ENCODE measurements at regions not wholly inside any gene's neighbourhood (a gene's known extent, or its start where the extent isn't known, plus 50 kb on each side); places are given as distances from the start of the nearest gene placed in this dataset.

DNA sequence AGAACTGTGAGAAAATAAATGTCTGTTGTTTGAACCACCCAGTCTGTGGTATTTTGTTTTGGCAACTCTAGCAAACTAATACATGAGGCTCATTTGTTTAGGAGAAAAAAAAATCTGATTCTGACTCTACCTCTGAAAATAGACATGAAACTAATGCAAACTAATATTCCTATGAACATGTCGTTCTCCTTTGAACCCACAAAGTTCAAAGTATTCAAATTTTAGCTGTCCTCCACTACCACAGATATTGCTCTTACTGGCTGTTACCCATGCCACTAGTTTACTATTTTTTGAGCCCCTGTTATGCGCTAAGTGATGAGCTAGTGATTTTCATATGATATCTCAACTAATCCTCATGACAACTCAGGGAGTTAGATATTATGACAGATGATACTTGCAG, 58.8 kb upstream of the ZNF804B start:
- DNase-seq: no peak

DNA sequence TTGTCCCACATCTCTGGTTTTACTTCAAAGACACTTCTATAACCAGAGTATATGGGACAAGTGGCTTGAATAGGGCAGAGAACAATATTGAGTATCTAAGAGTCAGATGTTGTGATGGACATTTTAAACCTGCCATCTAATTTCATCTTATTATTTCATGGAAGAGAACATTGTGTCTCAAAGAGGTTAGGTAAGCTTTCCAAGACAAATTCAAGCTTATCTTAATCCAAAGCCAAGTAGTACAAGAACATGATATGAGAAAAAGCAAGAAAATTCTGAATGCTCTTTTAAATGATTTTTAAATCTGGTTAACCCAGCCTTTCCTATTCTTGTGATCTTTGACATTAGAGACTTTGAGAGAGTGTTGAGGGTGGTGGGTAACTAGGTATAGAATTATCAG, 65.3 kb upstream of the ZNF804B start:
- DNase-seq: no peak

DNA sequence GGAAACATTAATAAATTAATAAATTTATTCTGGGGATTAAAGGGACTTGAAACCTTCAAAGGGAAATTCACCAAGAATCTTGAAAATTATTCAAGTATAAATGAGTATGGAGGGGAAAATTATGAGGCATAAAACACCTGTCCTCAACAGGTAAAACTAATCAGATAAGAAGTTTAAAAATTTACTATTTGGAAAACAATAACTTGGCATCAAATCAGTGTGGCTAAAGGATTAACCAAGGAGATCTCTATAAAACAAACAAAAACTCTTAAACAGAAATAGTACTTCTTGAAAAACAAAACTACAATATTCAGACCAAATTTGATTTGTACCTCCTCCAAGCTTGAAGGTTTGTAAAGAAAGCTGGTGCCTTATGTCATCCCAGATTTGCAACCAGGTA, 66.4 kb upstream of the ZNF804B start:
- DNase-seq: no peak

DNA sequence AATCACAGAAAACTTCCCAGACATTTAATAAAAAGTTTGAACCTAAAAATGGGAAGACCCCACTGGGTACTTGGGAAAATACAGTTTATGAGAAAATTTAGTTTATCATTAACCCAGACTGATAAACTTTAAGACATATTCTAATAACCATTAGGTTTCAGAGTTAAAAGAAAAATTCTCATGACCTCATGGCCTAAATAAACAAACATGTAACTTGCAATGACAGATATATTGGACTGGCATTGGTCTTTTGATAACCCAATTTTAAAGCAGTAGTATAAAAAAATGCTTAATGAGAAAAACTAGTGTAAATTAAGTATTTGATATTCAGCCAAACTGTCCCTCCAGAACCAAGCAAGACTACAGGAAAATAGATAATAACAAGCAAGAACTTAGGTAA, 67.0 kb upstream of the ZNF804B start:
- no peak for DNase-seq

DNA sequence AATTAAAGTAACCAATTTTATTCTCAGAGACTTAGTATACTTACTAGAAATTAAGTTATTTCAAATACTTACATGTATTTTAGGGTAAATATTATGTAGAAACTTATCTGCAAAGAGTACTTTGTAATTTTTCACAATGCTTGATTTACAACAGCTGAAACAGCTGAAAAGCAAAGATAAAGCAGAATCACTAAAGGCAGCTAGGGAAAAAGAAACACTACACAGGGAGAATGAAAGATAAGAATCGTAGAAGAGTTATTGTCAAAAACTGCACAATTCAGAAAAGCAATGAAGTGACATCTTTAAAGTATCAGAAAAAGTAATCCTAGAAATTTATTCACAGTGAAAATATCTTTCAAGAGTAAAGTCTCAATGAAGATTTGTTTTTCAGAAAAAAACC, 69.7 kb upstream of the ZNF804B start:
- DNase-seq: no peak

DNA sequence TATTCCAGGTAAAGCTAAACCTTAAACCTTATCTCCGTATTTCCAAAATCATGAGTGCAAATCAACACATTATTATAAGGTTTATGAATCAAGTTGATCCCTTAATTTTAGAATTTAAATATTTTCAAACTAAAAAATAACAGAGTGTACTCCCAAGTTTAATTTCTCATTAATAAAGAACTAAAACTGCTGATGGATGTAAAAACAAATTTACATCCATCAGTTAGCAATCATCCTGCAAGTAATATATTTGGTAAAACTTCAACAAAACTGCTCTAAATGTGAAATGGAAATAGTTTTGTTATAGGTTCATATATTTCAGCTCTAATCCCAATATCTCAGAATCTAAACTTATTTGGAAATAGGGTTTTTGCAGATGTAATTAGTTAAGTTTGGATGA, 71.3 kb upstream of the ZNF804B start:
- no peak for DNase-seq

DNA sequence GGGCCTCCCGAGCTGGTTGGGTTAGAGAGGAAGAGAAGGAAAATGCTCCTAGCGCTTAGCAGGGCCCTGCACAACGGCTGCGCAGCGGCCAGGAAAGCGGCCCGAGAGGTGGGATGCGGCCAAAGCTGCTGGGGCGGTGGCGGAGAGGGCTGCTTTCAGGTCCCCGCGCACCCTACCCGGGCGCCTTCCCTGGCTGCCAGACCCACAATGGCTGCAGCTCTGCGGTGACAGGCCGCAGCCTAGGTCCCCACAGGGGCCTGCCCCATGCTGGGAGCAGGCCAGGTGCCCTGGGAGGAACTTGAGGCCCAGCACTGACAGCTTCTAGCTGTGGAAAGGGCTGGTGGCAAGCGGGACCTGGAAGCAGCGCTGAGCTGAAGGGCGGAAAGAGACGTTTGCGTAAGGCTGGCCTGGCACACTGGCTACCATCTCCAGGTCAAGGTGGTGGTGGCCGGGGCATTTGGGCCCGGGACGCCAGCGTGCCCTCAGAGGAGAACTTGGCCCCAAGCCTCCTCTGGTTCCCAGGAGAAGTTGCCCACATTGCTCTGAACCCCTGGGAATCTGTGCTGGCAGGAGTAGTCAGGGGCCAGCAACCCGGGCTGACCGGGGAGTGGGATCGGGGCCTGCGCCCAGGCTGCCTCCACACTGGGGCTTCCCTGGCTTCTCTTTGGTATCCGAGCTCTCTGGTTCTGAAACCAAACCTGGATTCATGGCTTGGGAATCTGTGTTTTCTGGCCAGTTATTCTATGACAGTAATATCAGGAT, 72.9 kb upstream of the ZNF804B start:
- no peak for DNase-seq

DNA sequence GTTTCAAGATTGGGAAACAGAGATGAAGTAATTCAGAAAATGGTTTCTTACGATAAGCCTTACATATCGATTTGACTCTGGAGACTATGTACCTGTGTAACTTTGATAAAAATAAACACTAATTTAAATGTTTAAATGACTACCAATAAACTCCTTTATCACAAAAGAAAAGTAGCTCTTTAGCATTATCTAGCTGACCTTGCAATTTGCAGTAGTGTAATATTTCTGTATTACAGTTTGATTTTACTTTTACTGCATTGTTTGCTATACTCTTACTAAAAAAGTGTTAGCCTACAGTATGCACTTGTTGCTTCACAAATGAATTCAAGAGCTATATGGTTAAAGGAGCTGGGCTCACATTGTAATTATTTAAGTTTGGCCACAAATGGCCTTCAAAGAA, 77.8 kb upstream of the ZNF804B start:
- DNase-seq: no peak

DNA sequence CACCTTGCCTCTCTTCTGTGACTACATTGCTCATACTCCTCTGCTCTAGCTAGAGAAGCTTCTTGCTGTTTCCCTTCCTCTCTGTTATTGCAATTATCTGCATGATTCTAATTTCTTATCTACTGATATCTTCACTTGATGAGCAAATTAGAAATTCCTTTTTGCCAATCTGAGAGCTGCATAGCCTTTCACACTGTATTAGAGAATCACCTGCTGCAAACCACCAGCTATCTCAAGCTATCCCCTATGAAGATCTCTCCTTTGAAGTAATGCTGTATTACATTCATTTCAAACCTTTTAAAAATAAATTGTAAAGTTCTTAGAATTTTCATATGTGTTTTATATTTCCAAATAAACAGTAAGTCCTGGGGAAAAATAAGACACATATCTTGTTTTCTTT, 89.0 kb upstream of the ZNF804B start:
- DNase-seq: no peak

DNA sequence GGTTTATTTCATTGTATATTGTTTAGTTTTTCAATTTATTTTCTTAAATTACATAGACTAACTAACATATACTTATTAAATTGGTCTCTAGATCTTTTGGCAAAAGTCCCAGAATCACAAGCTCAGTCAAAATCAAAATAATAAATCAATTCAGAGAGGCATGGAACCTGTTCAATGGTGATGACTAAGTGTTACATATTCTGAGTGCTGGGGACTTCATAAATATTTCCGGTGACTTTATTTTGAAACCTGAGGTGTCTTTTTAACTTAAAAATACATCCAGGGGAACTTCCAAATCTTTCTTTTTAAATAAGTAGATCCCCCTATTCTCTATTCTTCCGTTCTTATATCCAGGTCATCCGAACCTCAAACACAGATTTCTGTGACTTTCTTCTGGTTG, 89.6 kb upstream of the ZNF804B start:
- DNase-seq: no peak

DNA sequence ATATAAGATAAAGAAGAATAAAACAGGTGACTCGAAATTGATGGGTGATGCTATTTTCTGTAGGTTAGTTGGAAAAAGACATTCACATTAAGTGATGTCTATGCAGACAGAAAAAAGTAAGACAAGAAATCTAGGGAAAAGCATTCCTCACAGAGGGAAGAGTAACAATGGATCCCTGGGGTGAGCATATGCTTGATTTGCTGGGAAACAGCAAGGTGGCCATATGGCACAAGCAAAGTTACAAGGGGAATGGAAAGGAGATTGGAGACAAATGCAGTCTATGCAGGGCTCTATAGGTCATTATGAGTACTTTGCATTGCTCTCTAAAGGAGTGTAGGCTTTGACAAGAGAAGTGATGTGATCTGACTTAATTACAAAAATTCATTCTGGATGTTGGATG, 90.9 kb upstream of the ZNF804B start:
- no peak for DNase-seq

DNA sequence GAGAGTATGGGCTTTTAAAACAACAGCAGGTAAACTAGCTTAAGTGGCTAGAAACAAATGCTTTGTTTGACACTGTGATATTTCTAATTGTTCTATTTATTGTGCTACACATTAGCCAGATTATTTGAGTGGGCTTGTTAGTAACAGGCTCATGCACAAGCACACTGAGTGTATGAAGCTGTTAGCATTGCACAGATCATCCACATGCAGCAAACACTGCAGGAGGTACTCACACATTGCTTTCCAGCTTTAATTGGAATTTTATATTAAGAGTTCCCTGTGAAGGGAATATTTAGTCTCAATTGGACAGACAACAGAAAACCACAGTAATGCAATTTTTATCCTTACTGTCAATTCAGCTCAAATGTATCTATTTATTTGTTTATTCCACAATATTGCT, 92.9 kb upstream of the ZNF804B start:
- DNase-seq: no peak

DNA sequence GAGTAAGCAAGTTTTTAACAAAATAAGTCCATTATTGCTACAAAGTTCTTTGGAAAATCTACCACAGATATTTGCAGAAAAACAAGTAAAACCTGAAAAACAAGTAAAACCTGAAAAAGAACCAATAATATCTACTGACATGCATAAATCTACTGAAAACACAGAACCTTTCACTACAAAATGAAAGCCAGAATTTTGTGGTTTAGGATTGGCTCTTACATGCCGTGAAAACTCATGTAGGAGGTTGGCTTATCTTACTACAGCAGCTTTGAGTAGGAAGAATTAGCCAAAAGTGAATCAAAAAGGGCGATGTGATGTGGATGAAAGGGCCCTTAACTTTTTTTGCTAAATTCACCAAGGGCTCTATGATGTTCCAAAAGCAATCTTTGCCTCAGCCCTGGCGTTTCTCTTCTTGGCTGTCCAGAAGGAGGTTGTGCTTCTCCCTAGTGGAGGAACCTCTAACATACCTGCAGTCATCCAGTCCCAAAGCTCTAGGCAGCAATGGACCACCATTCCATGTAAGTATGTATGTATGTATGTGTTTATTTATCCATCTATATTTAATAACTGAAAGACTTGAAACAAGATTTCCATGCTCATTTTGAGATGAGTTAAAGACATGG, 93.5 kb upstream of the ZNF804B start:
- DNase-seq: no peak

DNA sequence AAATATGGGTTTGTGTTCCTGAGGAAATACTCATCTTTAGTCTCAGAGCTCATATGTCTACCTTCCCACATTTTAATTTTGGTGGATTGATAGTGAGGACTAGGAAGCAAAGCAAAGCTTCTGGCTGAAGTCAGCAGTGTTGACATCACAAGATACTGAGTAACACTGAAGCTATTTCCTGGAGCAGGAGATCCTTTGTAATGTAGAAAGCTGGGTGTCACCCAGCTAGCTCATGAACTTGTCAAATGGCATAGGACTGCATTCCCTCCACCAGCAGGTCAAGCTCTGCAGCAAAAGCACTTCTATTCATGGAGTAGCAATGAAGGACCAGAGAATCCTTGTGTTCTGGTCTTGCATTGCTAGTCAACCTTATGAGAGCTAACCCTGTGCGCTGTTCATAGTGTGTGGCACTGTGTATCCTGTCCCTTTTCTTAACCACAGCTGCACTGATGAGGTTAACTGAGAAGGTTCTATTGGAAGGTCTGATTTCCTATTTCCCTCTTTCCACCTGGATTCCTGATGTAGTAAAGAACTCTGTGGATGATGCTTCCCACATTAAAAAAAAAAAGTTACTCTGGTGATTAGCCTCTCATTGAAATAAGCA, 94.8 kb upstream of the ZNF804B start:
- DNase-seq: peak; percentile 67

DNA sequence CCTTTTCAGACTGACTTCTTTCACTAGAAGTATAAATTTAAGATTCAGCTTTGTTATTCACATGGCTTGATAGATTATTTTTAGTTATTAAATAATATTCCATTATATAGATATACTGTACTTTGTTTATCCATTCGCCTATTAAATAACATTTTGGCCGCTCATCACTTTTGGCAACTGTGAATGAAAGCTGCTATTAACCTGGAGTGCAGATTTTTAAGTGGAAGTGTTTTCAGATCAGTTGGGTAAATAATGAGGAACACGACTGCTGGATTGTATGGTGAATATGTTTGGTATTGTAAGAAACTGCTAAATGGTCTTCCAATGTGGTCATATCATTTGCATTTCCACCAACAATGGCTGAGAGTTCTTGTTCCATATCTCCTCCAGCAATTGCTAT, 97.6 kb upstream of the ZNF804B start:
- DNase-seq: no peak

DNA sequence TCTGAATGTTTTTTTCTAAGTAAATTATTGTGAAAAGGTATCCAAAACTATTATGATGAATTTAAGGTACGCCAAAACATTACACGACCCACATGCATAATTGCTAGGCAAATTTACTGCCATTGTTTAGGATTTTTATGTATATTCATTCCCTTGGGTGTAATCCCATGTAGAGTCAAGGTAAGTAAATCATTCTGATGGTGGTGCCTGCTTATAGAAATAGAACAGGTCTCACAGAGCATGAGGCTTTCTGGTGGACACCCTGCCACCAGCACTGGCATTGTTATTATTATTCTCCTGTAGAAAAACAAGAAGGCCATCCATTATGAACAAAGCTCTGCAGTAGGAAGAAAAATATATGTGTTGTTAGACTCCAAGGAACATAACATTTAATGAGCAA, 111.7 kb upstream of the ZNF804B start:
- DNase-seq: no peak

DNA sequence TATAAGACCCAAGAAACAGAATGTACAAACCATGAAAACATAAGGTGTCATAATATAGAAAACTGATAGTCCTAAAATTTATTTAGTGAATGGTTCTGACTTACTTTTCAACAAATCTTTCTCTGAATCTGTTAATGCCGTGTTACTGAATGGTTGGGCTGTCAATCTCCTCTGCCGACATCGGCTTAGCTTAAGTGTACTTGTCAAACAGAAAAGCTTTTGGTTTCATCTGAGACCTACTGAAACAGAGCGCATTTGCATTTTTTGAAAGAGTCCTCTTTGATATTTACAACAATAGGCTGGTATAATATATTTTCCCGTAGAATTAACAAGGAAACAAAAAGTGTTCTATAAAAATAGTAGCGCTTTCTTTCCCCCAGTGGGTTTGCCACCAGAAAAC, 120.9 kb upstream of the ZNF804B start:
- no peak for DNase-seq

DNA sequence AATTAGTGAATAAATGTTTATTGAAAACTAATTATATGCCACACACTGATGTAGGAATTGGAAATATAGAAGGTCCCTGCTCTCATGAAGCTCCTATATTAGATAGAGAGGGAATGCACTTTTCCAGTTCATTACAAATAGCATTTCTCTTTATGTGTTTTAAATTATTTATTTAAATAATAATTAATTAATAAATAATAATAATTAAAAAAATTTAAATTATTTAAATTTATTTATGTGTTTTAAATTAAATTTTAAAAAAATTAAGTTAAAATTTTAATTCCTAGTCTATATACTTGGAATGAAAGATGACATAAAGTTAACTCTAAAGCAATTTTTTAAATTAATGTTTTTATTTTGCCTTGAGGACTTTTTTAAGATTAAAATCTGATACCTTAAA, 121.7 kb upstream of the ZNF804B start:
- no peak for DNase-seq

DNA sequence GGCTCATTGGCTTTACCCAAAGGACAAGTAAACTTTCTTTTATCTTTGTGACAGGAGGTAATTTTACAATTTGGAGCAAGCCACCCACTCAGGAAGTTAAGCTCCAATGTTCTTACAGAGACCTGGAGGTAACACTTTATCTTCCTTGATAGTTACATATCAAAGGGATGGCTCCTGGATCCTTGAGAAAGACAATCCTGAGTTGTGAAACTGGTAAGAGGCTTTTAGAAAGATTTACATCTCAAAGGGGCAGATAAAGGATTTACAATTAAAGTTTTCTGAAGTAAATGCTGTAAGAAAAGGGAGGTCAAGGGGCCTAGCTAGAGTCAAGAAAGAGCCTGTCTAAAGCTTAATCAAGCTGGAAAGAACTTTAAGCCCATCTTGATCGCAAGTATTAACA, 124.4 kb upstream of the ZNF804B start:
- no peak for DNase-seq

DNA sequence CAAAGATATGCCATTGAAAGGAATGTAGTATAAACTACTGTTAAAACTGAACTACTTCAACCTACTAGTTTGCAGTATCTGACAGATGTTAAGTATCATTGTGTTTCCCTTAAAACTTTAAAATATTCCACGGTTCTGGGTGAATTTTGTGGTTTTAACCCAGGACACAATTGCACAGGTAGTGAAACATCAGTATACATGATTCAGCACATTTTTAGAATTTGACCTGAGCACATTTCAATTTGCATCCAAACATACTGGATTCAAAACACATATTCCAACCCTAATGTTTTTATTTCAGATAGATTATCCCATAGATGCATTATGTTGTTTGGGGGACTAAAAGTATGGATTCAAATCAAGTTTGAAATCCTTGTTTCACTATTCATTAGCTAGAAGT, 129.9 kb upstream of the ZNF804B start:
- DNase-seq: no peak

DNA sequence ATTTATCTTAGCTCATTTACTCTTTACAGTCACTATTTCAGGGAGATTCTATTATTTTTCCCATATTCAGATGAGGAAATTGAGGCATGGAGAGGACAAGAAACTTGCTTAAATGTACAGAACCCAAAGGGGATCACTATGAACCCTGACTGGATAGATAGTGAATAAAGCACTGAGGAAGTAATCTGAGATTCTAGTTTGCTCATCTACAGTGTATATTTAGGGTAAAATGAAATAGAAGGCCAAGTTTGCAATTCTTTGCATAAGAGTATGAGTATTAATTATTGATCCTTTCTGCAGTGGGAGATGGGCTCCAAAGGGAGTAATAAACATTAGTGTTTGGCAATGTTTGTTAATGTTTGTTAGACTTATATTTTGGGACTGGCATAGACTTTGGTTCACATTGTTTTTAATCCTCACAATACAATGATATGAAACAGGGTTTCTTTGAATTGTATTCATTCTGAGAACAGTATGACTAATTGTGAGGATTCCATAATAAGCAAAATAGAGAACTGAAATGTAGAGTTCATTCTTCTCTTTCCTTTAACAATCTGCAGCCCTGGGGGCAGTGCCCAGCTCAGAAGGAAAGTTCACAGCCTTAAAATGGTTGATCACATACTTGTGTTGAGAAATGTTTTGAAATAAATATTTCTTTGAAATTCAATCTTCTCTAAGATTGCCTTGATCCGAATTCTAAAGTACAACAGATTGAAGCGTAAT, 131.0 kb upstream of the ZNF804B start:
- DNase-seq: no peak

DNA sequence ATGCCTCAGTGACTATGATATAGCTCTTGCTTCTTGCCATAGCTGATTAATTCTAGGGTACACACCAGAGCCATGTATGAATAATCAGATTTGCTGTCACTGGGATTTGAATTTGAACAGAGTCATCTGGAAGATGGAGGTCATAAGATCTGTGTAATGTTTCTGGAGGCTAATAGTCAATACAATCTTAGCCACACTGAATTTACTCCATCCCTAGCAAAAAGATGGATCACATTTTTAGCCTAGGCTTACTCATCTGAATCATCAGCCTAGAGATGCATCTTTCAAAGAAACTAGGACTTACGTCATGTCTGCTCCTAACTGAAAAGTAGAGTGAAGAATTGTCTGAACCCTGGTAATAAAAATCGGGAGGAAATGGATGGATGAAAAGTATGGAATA, 142.3 kb upstream of the ZNF804B start:
- DNase-seq: no peak

DNA sequence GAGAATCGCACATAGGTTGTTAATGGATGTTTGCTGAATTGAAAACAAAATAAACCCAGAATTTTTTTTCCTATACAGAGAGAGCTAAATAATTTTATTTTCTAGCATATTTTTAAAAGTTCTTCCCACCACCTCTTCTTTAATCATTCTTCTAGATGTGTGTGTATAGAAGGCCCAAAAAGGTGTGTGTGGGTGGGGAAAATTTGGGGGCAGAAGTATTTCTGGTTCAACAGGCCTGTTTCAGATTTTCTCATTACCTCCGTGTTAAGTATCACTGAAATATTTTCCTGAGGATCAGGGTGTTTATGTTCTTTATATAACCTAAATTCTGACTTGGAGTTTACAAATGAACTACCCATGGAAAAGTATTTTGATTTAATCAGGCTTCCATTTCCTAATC, 144.2 kb upstream of the ZNF804B start:
- DNase-seq: no peak

DNA sequence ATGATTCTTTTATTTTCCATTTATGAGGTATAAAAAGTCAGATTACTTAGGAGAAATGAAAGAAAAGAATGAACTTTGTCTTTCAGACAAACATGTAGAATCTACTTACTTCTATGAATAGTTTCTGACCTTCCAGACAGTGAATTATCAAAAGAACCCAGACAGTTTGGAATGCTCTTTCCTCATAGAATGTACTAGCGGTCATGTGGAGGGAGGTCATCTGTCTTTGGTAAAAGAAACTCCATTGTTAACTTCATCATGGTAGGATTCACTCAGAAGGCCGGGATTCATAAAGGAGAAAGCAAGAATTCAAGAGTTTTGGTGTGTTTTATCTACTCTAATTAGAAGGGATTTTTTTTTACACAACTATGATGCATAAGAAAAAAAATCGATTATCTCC, 144.8 kb upstream of the ZNF804B start:
- DNase-seq: no peak
